T-helper 2 cell (primary cell): ENCODE measurements at regions not wholly inside any gene's neighbourhood (a gene's known extent, or its start where the extent isn't known, plus 50 kb on each side); places are given as distances from the start of the nearest gene placed in this dataset.
A peak's percentile ranks its signal among the peaks of the same experiment; 100 is the strongest.
"Not testable (repeated sequence)": the region's sequence is repeated elsewhere in the genome, so short reads cannot be mapped to it uniquely, and the experiment has no call there.

ENCODE experiments used
- DNase-seq, 5 experiments: peaks; one replicate each; pipeline versions ENCODE4 v3.0.0 to v3.0.0-alpha.2; 2012 to 2022

DNA sequence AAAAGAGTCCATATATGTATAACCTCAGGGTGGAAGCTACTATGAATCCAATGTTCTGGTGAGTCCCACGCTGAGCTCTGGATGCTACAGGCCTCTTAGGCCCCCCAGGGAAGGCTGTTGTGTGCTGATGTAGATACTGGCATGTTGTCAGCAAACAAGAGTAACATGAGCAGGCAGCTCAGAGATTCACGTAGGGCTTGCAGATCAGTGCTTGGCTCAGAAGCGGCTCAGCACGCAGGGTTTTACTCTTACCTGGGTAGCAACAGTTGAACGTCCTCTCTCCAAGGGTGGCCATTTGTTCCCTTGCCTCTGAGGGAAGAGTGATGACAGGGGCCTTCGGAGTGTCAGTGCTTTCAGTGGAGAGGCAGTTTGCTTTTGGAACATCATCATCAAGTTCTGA, 93.4 kb downstream of the ZFP64 start:
- no peak for DNase-seq

DNA sequence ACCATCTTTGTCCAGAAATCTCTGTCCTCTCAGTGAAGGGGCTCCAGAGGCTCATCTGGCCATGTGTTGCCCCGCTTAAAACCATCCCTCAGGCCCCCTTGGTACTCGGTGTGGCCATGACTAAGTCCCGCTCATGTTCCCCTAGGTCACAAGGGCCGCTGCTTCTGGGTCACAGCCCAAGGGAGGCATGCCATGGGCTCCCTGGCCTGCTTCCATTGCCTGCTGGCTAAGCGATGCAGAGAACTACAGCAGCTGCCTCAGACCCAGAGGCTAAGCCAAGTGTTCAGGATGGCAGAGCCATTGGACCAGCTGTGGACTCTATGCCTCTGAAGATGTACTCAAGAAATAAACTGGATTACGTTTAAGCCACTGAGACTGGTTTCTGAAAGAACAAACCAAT, 95.5 kb downstream of the ZFP64 start:
- DNase-seq, result no peak

DNA sequence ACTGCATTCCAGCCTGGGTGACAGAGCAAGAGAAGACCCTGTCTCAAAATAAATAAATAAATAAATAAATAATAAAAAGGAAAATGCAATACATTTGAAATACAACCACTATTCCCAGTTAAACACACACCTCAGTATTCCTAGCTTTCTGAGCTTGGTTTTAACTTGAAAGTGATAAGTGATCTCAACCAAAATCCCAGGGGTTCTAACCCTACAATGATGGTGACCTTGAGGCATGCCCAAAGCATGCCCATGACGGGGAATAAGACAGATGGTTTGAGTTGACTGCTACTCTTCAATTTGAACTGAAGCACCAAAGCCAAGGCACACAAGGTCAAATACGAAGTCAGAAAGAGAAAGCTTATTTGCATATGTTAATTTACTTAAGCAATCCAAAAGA, 96.9 kb downstream of the ZFP64 start:
- DNase-seq, result no peak

DNA sequence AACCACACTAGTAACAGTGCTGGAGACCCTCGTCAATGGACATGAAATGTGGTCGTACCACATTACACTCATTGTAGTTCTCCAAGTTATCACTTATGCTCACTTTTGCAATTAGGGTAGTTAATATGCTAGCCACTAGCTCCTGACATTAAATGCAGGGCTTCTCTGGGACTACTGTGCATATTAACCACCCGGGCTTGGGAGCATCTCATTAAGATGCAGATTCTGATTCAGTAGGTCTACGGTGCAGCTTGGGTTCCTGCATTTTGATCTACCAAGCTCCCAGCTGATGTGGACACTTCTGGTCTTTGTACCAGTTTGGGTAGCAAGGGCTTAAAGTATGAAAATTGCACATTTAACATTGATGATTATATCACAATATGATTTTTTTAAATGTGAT, 98.0 kb downstream of the ZFP64 start:
- no peak for DNase-seq

DNA sequence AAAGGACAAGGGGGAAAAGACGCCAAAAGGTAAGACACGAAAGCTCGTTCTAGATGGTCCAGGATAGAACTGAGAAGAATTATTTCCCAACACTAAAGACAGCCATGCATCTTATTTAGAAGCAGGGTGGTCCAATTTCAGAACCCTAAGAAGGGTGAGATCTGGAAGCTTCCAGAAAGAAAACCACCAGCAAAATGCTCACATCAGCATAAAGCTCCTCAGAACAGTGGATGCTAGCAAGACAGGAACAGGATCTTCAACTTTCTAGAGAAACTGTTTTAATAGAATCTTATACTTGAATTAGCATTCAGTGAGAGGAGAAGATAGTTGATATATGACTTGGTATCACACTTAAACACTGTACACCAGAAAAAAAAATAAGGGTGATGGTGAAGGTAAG, 101.5 kb downstream of the ZFP64 start:
- DNase-seq, result no peak

DNA sequence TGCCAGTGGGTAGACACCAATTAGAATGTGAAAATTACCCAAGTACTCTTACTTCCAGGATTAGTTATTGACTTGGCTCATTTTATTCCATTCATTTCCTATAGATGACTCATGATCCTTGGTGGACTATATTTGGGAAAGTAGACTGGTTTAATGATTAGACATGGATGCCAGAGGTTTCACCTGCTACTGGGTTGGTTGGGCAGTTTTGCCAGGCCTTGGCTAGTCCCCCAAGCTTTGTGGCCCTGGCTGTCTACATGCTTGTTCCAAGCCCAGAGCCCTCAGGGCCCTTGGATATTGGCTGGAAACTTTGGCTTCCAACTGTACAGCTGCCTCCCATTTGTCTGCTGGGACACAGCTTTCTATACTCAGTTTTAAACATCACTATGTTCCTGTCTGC, 104.1 kb downstream of the ZFP64 start:
- no peak for DNase-seq

DNA sequence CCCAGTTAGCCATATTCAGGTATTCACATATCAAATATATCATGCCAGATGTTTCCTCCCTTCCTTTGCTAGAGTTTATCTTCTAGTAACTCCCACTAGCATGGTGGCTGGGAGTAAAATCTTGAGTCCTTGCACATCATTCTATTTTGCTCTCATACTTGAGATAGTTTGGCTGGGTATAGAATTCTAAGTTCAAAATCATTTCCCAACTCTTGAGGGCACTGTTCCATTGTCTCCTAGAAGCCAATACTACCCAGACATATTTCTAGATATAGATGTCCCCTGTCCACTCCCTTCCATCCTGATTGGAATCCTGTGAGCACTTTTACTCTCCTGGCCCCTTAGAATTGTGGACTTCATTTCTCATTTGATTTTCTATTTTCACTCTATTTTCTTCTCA, 104.7 kb downstream of the ZFP64 start:
- DNase-seq, result no peak

DNA sequence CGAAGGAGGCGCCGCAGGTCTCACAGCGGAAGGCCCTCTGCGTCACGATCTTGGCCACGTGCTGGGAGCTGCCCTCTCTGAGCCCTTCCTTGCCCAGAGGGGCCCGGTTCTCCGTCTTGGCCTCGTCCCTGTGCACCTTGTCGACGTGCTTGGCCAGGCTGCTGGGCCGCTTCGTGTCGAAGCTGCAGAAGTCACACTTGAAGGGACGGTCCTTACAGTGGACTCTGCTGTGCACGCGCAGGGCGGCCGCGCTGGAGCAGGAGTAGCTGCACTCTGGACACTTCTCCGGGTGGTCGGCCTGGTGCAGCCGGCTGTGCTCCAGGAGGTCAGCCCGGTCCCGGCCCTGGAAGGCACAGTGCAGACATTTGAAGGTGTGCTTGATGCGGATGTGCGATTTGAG, 106.9 kb downstream of the ZFP64 start:
- DNase-seq, result no peak

DNA sequence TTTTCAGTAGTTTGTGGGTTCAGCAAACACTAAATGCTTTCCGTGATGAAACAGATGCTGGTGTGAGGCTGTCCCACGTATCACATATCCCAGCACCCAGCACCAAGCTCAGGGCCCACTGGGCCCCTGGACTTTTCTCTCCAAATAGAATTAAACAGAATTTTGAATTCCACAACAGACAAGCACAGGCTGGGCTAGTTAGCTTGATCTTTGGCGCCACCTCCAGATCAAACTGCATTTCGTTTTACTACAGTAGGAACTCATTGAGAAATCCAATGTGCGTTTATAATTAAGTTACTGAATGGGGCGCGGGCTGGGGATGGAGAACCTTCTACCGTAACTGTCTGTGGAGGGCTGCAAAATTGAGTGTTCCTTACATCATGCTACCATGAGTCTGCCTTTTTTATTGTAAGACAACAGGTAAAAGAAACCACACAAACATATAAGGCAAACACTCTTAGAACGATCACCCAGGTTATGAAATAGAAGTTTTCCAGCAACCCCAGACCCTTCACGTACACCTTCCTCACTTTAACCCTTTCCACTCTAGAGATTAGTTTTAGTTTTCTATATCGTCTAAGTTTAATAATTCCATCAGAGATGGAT, 107.8 kb downstream of the ZFP64 start:
- DNase-seq, result peak in 3 of 5 experiments; percentile 8 to 36 (median 17)

DNA sequence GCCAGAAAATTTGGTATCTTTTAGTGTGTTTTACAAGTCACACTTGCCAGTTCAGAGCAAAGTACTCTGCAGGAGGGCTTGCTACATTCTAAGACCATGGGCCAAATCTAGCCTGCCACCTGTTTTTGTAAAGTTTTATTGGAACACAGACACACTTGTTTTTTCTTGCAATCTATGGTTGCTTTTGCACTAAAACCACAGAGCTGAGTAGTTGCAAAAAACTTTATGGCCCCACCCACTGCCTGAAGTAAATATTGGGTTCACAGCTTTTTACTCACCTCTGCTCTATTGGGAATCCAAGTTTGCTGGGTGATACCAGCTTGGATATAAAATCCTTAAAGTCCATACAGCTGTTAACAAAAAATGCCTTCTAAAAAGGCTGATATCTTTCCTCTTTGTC, 109.0 kb downstream of the ZFP64 start:
- DNase-seq, result peak in 1 of 5 experiments; percentile 25

DNA sequence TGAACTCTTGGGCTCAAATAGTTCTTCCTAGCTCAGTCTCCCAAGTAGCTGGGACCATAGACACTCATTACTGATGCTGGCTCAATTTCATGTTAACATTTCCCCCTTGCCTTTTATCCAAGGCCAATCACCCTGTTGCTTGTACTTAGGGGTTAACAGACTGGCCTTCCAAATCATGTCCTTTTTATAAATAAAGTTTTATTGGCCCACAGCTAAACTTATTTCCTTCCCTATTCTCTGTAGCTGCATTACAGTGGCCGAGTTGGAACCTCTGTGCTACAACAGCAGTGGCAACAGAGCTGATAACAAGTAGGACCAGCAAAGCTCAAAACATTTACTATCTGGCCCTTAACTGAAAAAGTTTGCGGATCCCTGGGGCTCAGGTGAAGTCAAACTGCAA, 109.8 kb downstream of the ZFP64 start:
- DNase-seq, result no peak

DNA sequence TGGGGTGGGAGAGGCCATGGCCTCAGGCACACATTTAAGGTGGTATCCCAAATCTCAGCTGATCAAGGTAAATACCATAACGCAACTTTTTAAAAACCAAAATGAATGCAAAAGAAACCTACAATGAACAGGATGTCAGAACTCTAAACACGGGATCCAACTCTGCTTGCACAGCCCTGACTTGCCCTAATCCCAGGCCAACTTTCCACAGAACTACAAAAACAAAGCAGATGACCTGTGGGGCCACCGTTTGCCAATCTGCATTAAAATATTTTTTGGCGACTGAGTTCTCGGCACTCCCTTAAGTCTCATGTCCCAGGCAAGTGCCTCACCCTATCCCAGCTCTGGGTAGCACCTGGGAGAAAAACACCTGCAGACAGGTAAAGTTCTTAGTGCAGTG, 110.5 kb downstream of the ZFP64 start:
- no peak for DNase-seq

DNA sequence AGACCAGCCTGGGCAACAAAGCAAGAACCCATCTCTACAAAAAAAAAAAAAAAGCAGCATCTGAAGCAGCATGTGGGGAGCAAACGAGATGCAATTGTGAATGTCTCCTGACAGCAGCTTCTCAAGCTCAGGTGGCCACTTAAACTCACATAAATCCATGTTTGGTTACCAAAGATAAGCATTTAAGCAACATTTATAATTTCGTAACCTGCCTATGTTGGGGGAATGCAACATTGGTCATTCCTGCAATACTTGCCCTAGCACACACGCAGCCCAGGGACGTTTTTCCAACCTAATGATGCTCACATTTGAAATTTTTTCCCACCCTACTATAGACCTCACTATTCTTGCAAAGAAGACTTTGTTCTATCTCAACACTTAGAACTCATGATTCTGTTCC, 113.3 kb downstream of the ZFP64 start:
- no peak for DNase-seq

DNA sequence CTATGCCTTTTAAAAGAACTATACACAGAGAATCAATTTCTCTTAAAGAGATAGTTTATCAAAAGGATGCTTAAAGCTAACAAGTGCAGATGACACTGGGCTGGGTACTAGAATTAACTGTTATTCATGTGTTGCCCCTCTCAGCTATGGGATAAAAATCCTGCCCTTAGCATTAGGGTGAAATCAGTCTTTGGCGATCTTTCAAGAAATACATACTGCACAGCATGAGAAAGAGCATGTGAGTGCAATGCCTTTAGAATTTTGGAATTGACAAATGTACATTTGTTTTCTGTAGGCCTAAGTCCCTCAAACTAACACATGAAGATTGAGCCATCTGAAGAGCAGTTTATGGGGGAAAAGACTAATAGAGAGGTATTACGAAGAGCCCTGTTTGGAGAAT, 115.4 kb downstream of the ZFP64 start:
- DNase-seq, result no peak

DNA sequence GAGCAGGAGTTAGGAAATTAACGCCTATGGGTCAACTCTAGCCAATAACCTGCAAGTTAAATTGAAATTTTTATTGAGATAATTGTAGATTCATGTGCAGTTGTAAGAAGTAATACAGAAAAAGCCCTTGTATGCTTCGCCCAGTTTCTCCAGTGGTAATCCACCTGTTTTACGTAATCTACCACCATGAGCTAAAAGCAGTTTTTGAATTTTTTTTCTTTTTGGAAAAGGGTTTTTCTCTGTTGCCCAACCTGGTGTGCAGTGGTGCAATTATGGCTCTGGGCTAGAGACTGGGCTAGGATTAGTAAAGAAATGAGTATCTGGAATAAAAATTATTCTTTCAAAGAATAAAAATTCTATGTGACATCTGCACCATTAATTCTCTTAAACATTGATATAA, 116.2 kb downstream of the ZFP64 start:
- DNase-seq, result no peak

DNA sequence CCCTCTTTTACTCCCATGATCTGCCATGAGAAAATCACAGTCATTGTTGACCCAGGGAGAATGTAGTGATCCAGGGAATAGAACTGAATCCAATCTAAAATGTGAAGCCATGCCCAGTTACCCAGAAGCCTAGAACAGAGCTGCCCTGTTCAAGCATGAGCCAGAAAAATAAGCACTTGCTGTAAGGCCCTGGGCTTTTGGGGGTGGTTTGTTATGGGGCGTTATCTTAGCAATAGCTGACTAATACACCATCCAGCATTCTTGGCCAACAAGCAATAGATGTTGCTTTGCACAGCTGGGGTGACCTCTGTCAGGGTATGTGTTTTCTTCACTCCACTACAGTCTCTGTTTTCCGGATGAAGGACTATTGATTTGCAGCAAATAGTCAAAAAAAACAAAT, 120.4 kb downstream of the ZFP64 start:
- DNase-seq, result no peak

DNA sequence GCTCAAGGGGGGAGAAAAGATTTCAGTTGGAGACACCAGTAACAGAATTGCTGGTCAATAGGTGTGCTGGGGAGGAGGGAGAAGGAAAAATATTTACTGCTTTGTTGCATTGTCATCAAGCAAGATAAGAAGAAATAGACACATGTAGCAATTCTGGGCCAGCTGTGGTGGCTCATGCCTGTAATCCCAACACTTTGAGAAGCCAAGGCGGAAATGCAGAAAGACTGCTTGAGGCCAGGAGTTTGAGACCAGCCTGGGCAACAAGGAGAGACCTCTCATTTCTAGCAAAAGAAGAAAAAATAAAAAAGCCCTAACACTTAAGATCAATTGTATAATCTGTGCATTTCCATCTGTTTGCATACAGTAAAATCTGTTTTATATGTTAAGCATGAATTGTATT, 126.6 kb downstream of the ZFP64 start:
- DNase-seq, result no peak

DNA sequence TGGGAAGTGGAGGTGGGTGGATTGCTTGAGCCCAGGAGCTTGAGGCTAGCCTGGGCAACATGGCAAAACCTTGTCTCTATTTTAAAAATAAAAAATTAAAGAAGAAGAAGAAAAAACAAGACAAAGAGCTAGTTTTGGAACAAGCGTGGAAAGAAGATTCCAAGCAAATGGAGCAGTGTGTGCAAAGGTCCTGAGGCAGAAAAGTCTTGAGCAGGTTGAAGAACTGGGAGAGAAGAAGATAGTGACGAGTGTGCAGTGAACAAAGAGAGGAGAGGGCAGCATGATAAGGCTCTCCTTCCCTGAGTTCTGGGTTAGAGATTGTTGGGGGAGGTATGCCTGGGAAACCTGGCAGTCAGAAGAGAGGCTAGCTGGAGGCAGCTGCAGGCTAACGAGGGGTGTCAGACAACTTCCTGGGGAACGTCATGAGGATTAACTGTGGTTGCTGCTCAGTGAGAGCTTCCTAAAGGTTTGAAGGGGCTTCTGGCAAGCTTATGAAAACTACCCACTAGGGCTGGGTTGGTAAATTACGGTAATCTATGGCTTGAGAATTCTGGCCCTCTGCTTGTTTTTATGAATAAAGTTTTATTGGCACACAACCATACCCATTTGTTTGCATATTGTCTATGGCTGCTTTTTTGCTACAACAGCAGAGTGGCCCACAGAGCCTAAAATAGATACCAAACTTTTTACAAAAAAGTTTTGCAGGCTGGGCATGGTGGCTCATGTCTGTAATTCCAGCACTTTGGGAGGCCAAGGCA, 128.9 kb downstream of the ZFP64 start:
- no peak for DNase-seq

DNA sequence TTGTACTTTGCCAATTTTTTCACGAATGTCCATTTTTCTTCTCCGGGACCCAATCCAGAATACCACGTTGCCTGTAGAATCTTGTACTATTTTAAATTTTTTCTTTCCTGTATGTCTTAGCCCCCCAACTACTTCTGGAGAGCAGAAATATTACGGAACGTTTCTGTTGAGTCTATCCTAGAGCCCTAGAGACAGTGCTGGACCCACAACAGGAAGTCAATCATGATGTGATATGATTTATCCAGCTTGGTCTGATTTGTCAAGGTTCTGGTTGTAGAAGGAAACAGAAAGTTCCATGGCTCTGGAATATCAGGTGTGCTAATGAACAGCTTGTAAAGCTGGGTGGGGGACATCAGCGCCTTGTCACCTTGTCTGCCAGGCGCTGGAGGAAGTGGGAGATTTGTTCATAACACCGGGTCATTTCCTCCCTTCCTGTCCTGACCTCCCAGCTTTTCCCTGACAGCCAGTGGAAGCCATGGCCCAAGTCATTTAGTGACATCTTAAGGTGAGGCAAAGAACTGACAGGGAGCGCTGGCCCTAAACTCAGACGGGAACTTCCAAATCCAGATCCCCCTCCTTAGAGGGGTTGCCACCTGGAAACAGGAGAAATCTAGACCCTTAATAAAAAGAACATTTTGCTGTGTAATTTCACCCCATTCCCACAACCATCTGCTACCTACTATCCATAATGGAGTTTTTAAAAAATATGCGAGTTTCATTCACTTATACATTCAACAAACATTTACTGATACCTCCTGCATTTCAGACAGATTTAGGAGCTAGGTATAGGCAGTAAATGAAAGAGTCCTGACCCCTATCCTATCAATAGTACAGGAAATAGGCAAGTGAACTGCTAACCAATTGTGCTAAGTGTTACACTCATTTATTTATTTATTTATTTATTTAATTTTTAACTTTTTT, 130.5 kb downstream of the ZFP64 start:
- DNase-seq, result no peak

DNA sequence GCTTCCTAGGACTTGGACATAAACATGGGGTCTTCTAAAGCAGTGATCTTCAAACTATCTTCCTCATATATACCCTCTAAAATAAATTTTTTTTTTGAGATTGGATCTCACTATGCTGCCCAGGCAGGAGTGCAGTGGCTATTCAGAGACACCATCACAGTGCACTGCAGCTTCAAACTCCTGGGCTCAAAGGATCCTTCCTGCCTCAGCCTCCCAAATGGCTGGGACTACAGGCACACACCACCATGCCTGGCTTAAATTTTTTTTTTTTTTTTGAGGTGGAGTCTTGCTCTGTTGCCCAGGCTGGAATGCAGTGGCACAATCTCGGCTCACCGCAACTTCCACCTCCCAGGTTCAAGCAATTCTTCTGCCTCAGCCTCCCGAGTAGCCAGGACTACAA, 134.4 kb downstream of the ZFP64 start:
- not testable (repeated sequence) for DNase-seq

DNA sequence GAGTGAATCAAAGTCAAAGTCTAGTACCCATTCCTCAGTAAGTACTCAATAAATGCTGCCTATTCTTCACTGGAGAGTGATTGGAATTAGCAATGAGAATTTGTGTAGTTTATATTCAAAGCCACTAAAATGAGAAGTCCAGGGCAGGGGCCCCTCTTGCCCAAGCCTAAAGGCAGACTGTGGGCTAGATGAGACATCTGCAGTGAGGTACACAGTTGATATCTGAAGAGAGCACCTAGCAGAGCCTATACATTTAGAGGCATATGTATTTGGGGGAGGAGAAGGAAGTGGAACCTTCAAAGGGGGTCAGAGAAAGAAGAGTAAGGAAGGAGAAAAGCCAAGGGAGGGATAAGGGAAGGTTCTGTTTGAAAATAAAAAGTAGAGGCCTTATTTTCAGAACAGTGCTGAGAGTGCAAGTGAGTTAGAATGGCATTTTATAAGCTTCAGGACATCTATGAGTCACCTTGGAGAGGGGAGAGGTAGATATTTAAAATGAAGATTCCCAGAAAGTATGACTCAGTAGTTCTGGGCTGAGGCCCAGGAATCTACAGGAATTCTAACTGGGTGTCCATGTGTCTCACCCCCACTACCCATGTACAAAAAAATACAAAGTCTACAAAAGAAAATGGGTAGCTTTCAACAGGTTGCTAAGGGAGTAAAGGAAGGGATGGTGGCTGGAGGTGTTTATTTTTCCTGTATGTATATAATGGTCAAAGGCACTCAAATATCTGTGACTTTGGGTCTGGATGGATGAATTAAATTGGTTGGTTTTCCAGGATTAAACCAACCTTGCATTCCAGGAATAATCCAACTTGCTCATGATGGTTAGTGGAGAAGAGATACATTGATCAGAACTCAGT, 135.1 kb downstream of the ZFP64 start:
- DNase-seq, result no peak

DNA sequence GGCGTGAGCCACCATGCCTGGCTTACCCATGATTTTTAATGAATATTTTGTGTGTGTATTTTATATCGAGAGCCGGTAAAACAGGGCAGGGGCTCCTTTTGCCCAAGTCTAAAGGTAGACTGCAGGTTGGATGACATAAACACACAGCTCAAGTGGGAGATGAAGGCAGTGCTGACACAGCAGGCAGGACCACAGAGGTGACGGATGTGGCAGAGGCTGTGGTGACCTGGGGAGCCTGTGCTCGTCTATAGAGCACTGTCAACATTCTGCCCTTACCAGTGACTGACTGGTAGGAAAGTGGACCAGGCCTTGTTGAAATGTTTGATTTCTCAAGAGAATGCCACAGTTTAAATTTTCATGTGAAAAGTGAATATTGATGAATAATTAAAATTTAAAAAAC, 137.5 kb downstream of the ZFP64 start:
- peak in 2 of 5 experiments; percentile 45 to 58 for DNase-seq
